Endodermal cell (in vitro differentiated cells): ENCODE measurements at regions not wholly inside any gene's neighbourhood (a gene's known extent, or its start where the extent isn't known, plus 50 kb on each side); places are given as distances from the start of the nearest gene placed in this dataset.
"Not testable (repeated sequence)": the region's sequence is repeated elsewhere in the genome, so short reads cannot be mapped to it uniquely, and the experiment has no call there.

ENCODE experiments used
- DNase-seq: peaks from one replicate; pipeline ENCODE4 v3.0.0-alpha.2; 2017
- H3K27ac ChIP-seq: 2 replicates; pipeline ENCODE4 v1.5.1; 2013; ENCODE audit warnings: mild to moderate bottlenecking, low read depth, low read length, moderate library complexity
- H3K27me3 ChIP-seq: 2 replicates; pipeline ENCODE4 v1.6.1; 2013; ENCODE audit warnings: mild to moderate bottlenecking, low read length, moderate library complexity; ENCODE audit not compliant: insufficient read depth, control insufficient read depth, poor library complexity, severe bottlenecking
- H3K36me3 ChIP-seq: 2 replicates; pipeline ENCODE4 v1.7.0; 2013; ENCODE audit warnings: mild to moderate bottlenecking, low read length, moderate library complexity; ENCODE audit not compliant: control insufficient read depth, insufficient read depth
- H3K4me1 ChIP-seq: one replicate; pipeline ENCODE4 v1.7.0; 2013; ENCODE audit warnings: low read length; ENCODE audit not compliant: control insufficient read depth, insufficient read depth
- H3K4me3 ChIP-seq: 2 replicates; pipeline ENCODE4 v1.5.1; 2013; ENCODE audit warnings: mild to moderate bottlenecking, low read length, moderate library complexity
- H3K9ac ChIP-seq: 2 replicates; pipeline ENCODE4 v1.6.1; 2013; ENCODE audit warnings: mild to moderate bottlenecking, low read length, moderate library complexity; ENCODE audit not compliant: poor library complexity, severe bottlenecking; ENCODE audit errors: extremely low read depth
- H3K9me3 ChIP-seq: 2 replicates; pipeline ENCODE4 v1.6.1; 2013; ENCODE audit warnings: mild to moderate bottlenecking, low read length, moderate library complexity; ENCODE audit not compliant: control insufficient read depth
- H3K27ac Mint-ChIP-seq: 2 replicates; pipeline ENCODE4 v1.8.0; 2020; ENCODE audit warnings: mixed read lengths
- H3K27me3 Mint-ChIP-seq: 2 replicates; pipeline ENCODE4 v1.8.0; 2021; ENCODE audit warnings: mild to moderate bottlenecking, mixed read lengths; ENCODE audit not compliant: insufficient read depth
- H3K36me3 Mint-ChIP-seq: 2 replicates; pipeline ENCODE4 v1.8.0; 2020; ENCODE audit warnings: low read depth, mixed read lengths
- H3K4me1 Mint-ChIP-seq: 2 replicates; pipeline ENCODE4 v1.8.0; 2020; ENCODE audit warnings: mixed read lengths
- H3K4me3 Mint-ChIP-seq: 2 replicates; pipeline ENCODE4 v1.8.0; 2020; ENCODE audit warnings: mild to moderate bottlenecking, moderate library complexity, mixed read lengths
- H3K9me3 Mint-ChIP-seq: 2 replicates; pipeline ENCODE4 v1.8.0; 2020; ENCODE audit warnings: mild to moderate bottlenecking, mixed read lengths
- CTCF ChIP-seq: fragments of 200-600 bp; sonication (generic); conservative IDR thresholded peaks from 2 replicates; pipeline ENCODE4 v1.5.0; 2021; ENCODE audit warnings: antibody characterized with exemption, mild to moderate bottlenecking
- WGBS, 2 experiments: methylation state at CpG; one replicate each; pipeline versions ENCODE4 v1.1.5 to v1.1.7; 2013; ENCODE audit warnings: missing lambda C conversion rate in 2 of 2, mixed read lengths in 1 of 2; ENCODE audit not compliant: insufficient coverage in 1 of 2, insufficient read length in 1 of 2; 5-methylcytosine and 5-hydroxymethylcytosine counted together

GRCh38 chr6:94893327-94893726 lies 684.0 kb upstream of the MANEA start:
- no peaks in the 10 kb centered on the region for H3K4me1 Mint-ChIP-seq
- H3K9ac ChIP-seq, result no peak overlapping the region
- no peaks in the 10 kb centered on the region for H3K27me3 ChIP-seq
- no peak for DNase-seq
- H3K27me3 Mint-ChIP-seq, result no peaks in the 10 kb centered on the region
- H3K4me1 ChIP-seq, result no peaks in the 10 kb centered on the region
- TF ChIP-seq CTCF, result no peak
- WGBS, 2 experiments, result 88 to 90% methylated on average over 1 to 2 of the region's 2 CpGs
- H3K27ac ChIP-seq, result no peak overlapping the region
- H3K27ac Mint-ChIP-seq, result no peak overlapping the region
- no peaks in the 10 kb centered on the region for H3K9me3 ChIP-seq
- no peak overlapping the region for H3K4me3 Mint-ChIP-seq
- H3K36me3 ChIP-seq, result no peaks in the 10 kb centered on the region
- H3K4me3 ChIP-seq, result no peak overlapping the region
- no peaks in the 10 kb centered on the region for H3K36me3 Mint-ChIP-seq
- H3K9me3 Mint-ChIP-seq, result no peaks in the 10 kb centered on the region

- not testable (repeated sequence) for H3K27me3 Mint-ChIP-seq, H3K9me3 ChIP-seq, H3K36me3 Mint-ChIP-seq, H3K36me3 ChIP-seq, H3K4me3 ChIP-seq, H3K27ac Mint-ChIP-seq, H3K27ac ChIP-seq, H3K4me1 Mint-ChIP-seq, H3K4me1 ChIP-seq, H3K27me3 ChIP-seq, H3K4me3 Mint-ChIP-seq, H3K9ac ChIP-seq
- WGBS, 2 experiments, result 74 to 75% methylated on average over 4 to 5 of the region's 5 CpGs
- peak; percentile 77 for DNase-seq
- peaks cover 13% of the 10 kb centered on the region for H3K9me3 Mint-ChIP-seq
Measured at GRCh38 chr6:94873819-94874218, 703.5 kb upstream of the MANEA start.

- no peak overlapping the region for H3K27ac Mint-ChIP-seq
- no peaks in the 10 kb centered on the region for H3K9me3 Mint-ChIP-seq
- no peaks in the 10 kb centered on the region for H3K36me3 ChIP-seq
- no peak overlapping the region for H3K4me3 ChIP-seq
- no peaks in the 10 kb centered on the region for H3K36me3 Mint-ChIP-seq
- H3K27ac ChIP-seq, result no peak overlapping the region
- no CpG with 5 or more reads among the region's 1 CpG for whole genome bisulfite sequencing, 2 experiments
- DNase-seq, result no peak
- H3K9ac ChIP-seq, result no peak overlapping the region
- peaks cover 11% of the 10 kb centered on the region for H3K4me1 Mint-ChIP-seq
- H3K27me3 ChIP-seq, result no peaks in the 10 kb centered on the region
- TF ChIP-seq CTCF, result no peak
- no peaks in the 10 kb centered on the region for H3K9me3 ChIP-seq
- H3K27me3 Mint-ChIP-seq, result no peaks in the 10 kb centered on the region
- H3K4me3 Mint-ChIP-seq, result no peak overlapping the region
- H3K4me1 ChIP-seq, result no peaks in the 10 kb centered on the region
Measured at GRCh38 chr6:94862112-94862511, 715.2 kb upstream of the MANEA start.

DNA sequence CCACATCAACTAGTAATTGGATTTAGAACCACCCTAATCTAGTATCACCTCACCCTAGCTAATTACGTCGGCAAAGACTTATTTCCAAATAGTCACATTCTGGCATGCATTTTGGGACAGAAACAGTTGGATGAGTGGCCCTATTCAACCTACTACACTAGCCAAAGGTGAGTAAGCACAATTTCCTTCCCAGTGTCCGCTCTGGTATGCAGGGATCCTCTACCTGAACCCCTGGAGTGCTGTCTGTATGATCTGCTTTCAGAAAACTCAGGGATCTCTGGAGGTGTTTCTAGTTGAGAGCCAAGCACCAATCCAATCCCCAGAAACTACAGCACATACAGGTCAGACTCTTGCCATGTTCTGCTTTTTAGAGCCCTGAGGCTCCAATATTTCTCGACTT lies 717.4 kb upstream of the MANEA start:
- peak; percentile 64 for DNase-seq
- WGBS, 2 experiments, result 92 to 97% methylated on average over 2 to 4 of the region's 4 CpGs
- H3K9me3 ChIP-seq, result no peaks in the 10 kb centered on the region
- Mint-ChIP-seq H3K4me1 (peaks cover 11% of the 10 kb centered on the region), H3K27ac (peak overlapping the region; percentile 40), H3K36me3 (no peaks in the 10 kb centered on the region), H3K27me3 (no peaks in the 10 kb centered on the region), H3K9me3 (peaks cover 2% of the 10 kb centered on the region), H3K4me3 (no peak overlapping the region)
- no peak for TF ChIP-seq CTCF
- H3K4me1 ChIP-seq, result no peaks in the 10 kb centered on the region
- no peaks in the 10 kb centered on the region for H3K36me3 ChIP-seq
- H3K27me3 ChIP-seq, result no peaks in the 10 kb centered on the region
- no peak overlapping the region for H3K9ac ChIP-seq
- no peak overlapping the region for H3K27ac ChIP-seq
- no peak overlapping the region for H3K4me3 ChIP-seq

DNA sequence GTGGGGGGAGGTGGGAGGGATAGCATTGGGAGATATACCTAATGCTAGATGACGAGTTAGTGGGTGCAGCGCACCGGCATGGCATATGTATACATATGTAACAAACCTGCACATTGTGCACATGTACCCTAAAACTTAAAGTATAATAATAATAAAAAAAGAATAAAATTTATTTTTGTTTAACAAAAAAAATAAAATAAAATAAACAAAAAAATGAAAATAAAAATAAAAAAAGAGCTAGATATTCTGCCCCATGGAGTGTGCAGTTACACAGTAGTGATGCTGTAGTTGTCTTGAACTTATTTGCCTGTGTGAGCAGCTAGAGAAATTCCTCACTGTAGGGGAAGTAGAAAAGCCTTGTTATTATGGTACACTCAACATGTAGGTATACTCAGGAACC lies 720.3 kb upstream of the MANEA start:
- DNase-seq, H3K9ac ChIP-seq, H3K27ac Mint-ChIP-seq, H3K36me3 Mint-ChIP-seq, H3K27ac ChIP-seq, H3K9me3 ChIP-seq, H3K27me3 Mint-ChIP-seq, H3K4me3 ChIP-seq, H3K27me3 ChIP-seq, H3K4me1 ChIP-seq, H3K4me3 Mint-ChIP-seq, H3K36me3 ChIP-seq: not testable (repeated sequence)
- no CpG with 5 or more reads among the region's 3 CpGs for WGBS, 2 experiments
- H3K4me1 Mint-ChIP-seq, result peaks cover 11% of the 10 kb centered on the region
- peaks cover 18% of the 10 kb centered on the region for H3K9me3 Mint-ChIP-seq
